Smooth muscle cell (in vitro differentiated cells): ENCODE measurements at regions not wholly inside any gene's neighbourhood (a gene's known extent, or its start where the extent isn't known, plus 50 kb on each side); places are given as distances from the start of the nearest gene placed in this dataset.

ENCODE experiments used
- DNase-seq: peaks from one replicate; lab custom pipeline; 2025; ENCODE audit not compliant: unreplicated experiment; lab: John Stamatoyannopoulos, UW
- H2AFZ ChIP-seq: fragments of 200-600 bp; sonication (generic); 2 replicates; pipeline ENCODE4 v1.6.0; 2016; ENCODE audit warnings: antibody characterized with exemption, low read depth, mild to moderate bottlenecking
- H3F3A ChIP-seq: fragments of 200-600 bp; sonication (generic); 2 replicates; pipeline ENCODE4 v1.6.0; 2017; ENCODE audit warnings: antibody characterized with exemption, low read depth
- H3K27ac ChIP-seq: fragments of 200-600 bp; sonication (generic); 2 replicates; pipeline ENCODE4 v1.5.1; 2016; ENCODE audit warnings: low read depth, mild to moderate bottlenecking
- H3K27me3 ChIP-seq: fragments of 200-600 bp; sonication (generic); 2 replicates; pipeline ENCODE4 v1.6.1; 2016; ENCODE audit warnings: low read depth, mild to moderate bottlenecking
- H3K36me3 ChIP-seq: fragments of 200-600 bp; sonication (generic); 2 replicates; pipeline ENCODE4 v1.5.1; 2016; ENCODE audit warnings: low read depth
- H3K4me1 ChIP-seq: fragments of 200-600 bp; sonication (generic); 2 replicates; pipeline ENCODE4 v1.5.1; 2016; ENCODE audit warnings: low read depth
- H3K4me2 ChIP-seq: fragments of 200-600 bp; sonication (generic); 2 replicates; pipeline ENCODE4 v1.6.0; 2016; ENCODE audit warnings: mild to moderate bottlenecking
- H3K4me3 ChIP-seq: fragments of 200-600 bp; sonication (generic); 2 replicates; pipeline ENCODE4 v1.5.1; 2016; ENCODE audit warnings: mild to moderate bottlenecking
- H3K79me2 ChIP-seq: fragments of 200-600 bp; sonication (generic); 2 replicates; pipeline ENCODE4 v1.6.0; 2016; ENCODE audit warnings: low read depth, mild to moderate bottlenecking
- H3K9ac ChIP-seq: fragments of 200-600 bp; sonication (generic); 2 replicates; pipeline ENCODE4 v1.6.0; 2016; ENCODE audit warnings: low read depth
- H3K9me3 ChIP-seq: fragments of 200-600 bp; sonication (generic); replicated peaks from 2 replicates; pipeline ENCODE4 v1.5.1; 2016; ENCODE audit warnings: low read depth
- H4K20me1 ChIP-seq: fragments of 200-600 bp; sonication (generic); 2 replicates; pipeline ENCODE4 v1.6.0; 2016; ENCODE audit warnings: low read depth
- CTCF ChIP-seq: fragments of 200-600 bp; sonication (generic); IDR thresholded peaks from 2 replicates; pipeline ENCODE4 v1.5.1; 2017; ENCODE audit warnings: borderline replicate concordance, mild to moderate bottlenecking, antibody characterized with exemption; ENCODE audit not compliant: insufficient read depth, poor library complexity, severe bottlenecking
- WGBS: methylation state at CpG from one replicate; pipeline ENCODE4 v1.1.7; 2016; ENCODE audit warnings: low lambda C conversion rate; 5-methylcytosine and 5-hydroxymethylcytosine counted together

- Histone ChIP-seq H3K9me3 (no peaks in the 10 kb centered on the region), H2AFZ (no peak overlapping the region), H3K27me3 (no peaks in the 10 kb centered on the region), H3K36me3 (no peaks in the 10 kb centered on the region), H3K79me2 (peaks cover 2% of the 10 kb centered on the region), H3K9ac (no peak overlapping the region), H3K4me3 (no peak overlapping the region), H3K27ac (peak overlapping the region; percentile 40), H4K20me1 (no peaks in the 10 kb centered on the region), H3K4me2 (peak overlapping the region; percentile 29), H3F3A (peaks cover 7% of the 10 kb centered on the region), H3K4me1 (peaks cover 11% of the 10 kb centered on the region)
- no peak for DNase-seq
- WGBS = 47% methylated on average over 3 of the region's 3 CpGs
- TF ChIP-seq CTCF = no peak
Observed at GRCh38 chr4:107248571-107248970, 212.5 kb upstream of the DKK2 start.

GRCh38 chr4:107247738-107248137, 211.6 kb upstream of the DKK2 start:
- WGBS = 44% methylated on average over 1 of the region's 1 CpG
- DNase-seq = no peak
- no peaks in the 10 kb centered on the region for H3K36me3 ChIP-seq
- H4K20me1 ChIP-seq = no peaks in the 10 kb centered on the region
- H3K4me1 ChIP-seq = peaks cover 10% of the 10 kb centered on the region
- TF ChIP-seq CTCF = no peak
- no peak overlapping the region for H3K4me3 ChIP-seq
- peak overlapping the region; percentile 40 for H3K27ac ChIP-seq
- H3K27me3 ChIP-seq = no peaks in the 10 kb centered on the region
- peaks cover under 1% of the 10 kb centered on the region for H3F3A ChIP-seq
- no peak overlapping the region for H3K9ac ChIP-seq
- no peak overlapping the region for H3K4me2 ChIP-seq
- peaks cover 2% of the 10 kb centered on the region for H3K79me2 ChIP-seq
- no peak overlapping the region for H2AFZ ChIP-seq
- H3K9me3 ChIP-seq = no peaks in the 10 kb centered on the region

GRCh38 chr4:107246761-107247160, 210.6 kb upstream of the DKK2 start:
- Histone ChIP-seq H4K20me1 (no peaks in the 10 kb centered on the region), H3K4me1 (peaks cover under 1% of the 10 kb centered on the region), H3F3A (no peaks in the 10 kb centered on the region), H3K9ac (no peak overlapping the region), H2AFZ (no peak overlapping the region), H3K4me3 (no peak overlapping the region), H3K9me3 (no peaks in the 10 kb centered on the region), H3K79me2 (peaks cover 2% of the 10 kb centered on the region), H3K27ac (no peak overlapping the region), H3K4me2 (no peak overlapping the region), H3K27me3 (no peaks in the 10 kb centered on the region), H3K36me3 (no peaks in the 10 kb centered on the region)
- DNase-seq = no peak
- 94% methylated on average over 1 of the region's 1 CpG for WGBS
- no peak for TF ChIP-seq CTCF

- Histone ChIP-seq H3K4me1 (no peaks in the 10 kb centered on the region), H3K9ac (no peak overlapping the region), H3K27me3 (no peaks in the 10 kb centered on the region), H3K4me2 (no peak overlapping the region), H3K36me3 (no peaks in the 10 kb centered on the region), H3F3A (no peaks in the 10 kb centered on the region), H3K4me3 (no peak overlapping the region), H3K9me3 (no peaks in the 10 kb centered on the region), H2AFZ (no peak overlapping the region), H3K27ac (no peak overlapping the region), H3K79me2 (peaks cover 7% of the 10 kb centered on the region), H4K20me1 (no peaks in the 10 kb centered on the region)
- 78% methylated on average over 4 of the region's 4 CpGs for WGBS
- TF ChIP-seq CTCF = no peak
- no peak for DNase-seq
Observed at GRCh38 chr4:107243141-107243781, 207.1 kb upstream of the DKK2 start.
